Right atrium auricular region (tissue), 2 donors: ENCODE measurements at regions not wholly inside any gene's neighbourhood (a gene's known extent, or its start where the extent isn't known, plus 50 kb on each side); places are given as distances from the start of the nearest gene placed in this dataset.
A peak's percentile ranks its signal among the peaks of the same experiment; 100 is the strongest.

Experiments
- DNase-seq: peaks from one replicate; pipeline ENCODE4 v3.0.0-alpha.2; 2019; ENCODE audit warnings: low spot score
- H3K27ac ChIP-seq, 2 donors: fragments of 200-600 bp; sonication (generic); 1 replicate in 1 of 2; 2 replicates in 1 of 2; pipeline ENCODE4 v1.5.1; 2016 to 2019
- H3K27me3 ChIP-seq, 2 donors: fragments of 200-600 bp; sonication (generic); one replicate each; pipeline versions ENCODE4 v1.5.1 to v1.6.0; 2017 to 2019
- H3K36me3 ChIP-seq: fragments of 200-600 bp; sonication (generic); one replicate; pipeline ENCODE4 v1.5.1; 2016
- H3K4me1 ChIP-seq, 2 donors: fragments of 200-600 bp; sonication (generic); one replicate each; pipeline versions ENCODE4 v1.5.1 to v1.6.0; 2017 to 2019
- H3K4me3 ChIP-seq, 2 donors: fragments of 200-600 bp; sonication (generic); 1 replicate in 1 of 2; 2 replicates in 1 of 2; pipeline ENCODE4 v1.5.1; 2017 to 2019; ENCODE audit warnings: mild to moderate bottlenecking in 1 of 2, moderate library complexity in 1 of 2
- H3K9me3 ChIP-seq, 2 donors: fragments of 200-600 bp; sonication (generic); one replicate each; pipeline ENCODE4 v1.5.1; 2019
- CTCF ChIP-seq, 2 donors: fragments of 200-600 bp; sonication (generic); IDR thresholded peaks; one replicate each; pipeline ENCODE4 v1.5.1; 2019; ENCODE audit warnings: antibody characterized with exemption in 2 of 2

GRCh38 chr16:64254443-64255367, 867.2 kb downstream of the CDH11 start:
- no peaks in the 10 kb centered on the region for H3K4me1 ChIP-seq
- no peak overlapping the region for H3K27ac ChIP-seq
- no peaks in the 10 kb centered on the region for H3K27me3 ChIP-seq
- DNase-seq: no peak
- no peak overlapping the region for H3K4me3 ChIP-seq
- TF ChIP-seq CTCF (IDR thresholded peaks at IDR 0.05): no peak
- no peaks in the 10 kb centered on the region for H3K9me3 ChIP-seq
- H3K36me3 ChIP-seq: no peaks in the 10 kb centered on the region

- H3K27ac ChIP-seq: no peak overlapping the region
- no peak for TF ChIP-seq CTCF (IDR thresholded peaks at IDR 0.05)
- no peaks in the 10 kb centered on the region for H3K36me3 ChIP-seq
- H3K4me3 ChIP-seq: no peak overlapping the region
- H3K27me3 ChIP-seq: no peaks in the 10 kb centered on the region
- no peaks in the 10 kb centered on the region for H3K4me1 ChIP-seq
- no peaks in the 10 kb centered on the region for H3K9me3 ChIP-seq
- no peak for DNase-seq
These were observed 868.3 kb downstream of the CDH11 start for GRCh38 chr16:64253525-64253924.

- Histone ChIP-seq H3K4me1 (no peaks in the 10 kb centered on the region), H3K27me3 (no peaks in the 10 kb centered on the region), H3K4me3 (no peak overlapping the region), H3K27ac (no peak overlapping the region), H3K36me3 (no peaks in the 10 kb centered on the region), H3K9me3 (no peaks in the 10 kb centered on the region)
- no peak for DNase-seq
- no peak for TF ChIP-seq CTCF (IDR thresholded peaks at IDR 0.05)
These were observed 868.8 kb downstream of the CDH11 start for GRCh38 chr16:64253096-64253495.

- Histone ChIP-seq H3K36me3 (no peaks in the 10 kb centered on the region), H3K27ac (peak overlapping the region in 1 of 2 donors; percentile 51), H3K4me1 (no peaks in the 10 kb centered on the region), H3K9me3 (no peaks in the 10 kb centered on the region), H3K4me3 (no peak overlapping the region), H3K27me3 (no peaks in the 10 kb centered on the region)
- DNase-seq: no peak
- TF ChIP-seq CTCF (IDR thresholded peaks at IDR 0.05): no peak
These were observed 870.1 kb downstream of the CDH11 start for GRCh38 chr16:64251742-64252141.

GRCh38 chr16:64250866-64251265, 871.0 kb downstream of the CDH11 start:
- Histone ChIP-seq H3K4me1 (no peaks in the 10 kb centered on the region), H3K27ac (peak overlapping the region in 1 of 2 donors; percentile 51)

More at GRCh38 chr16:64250866-64251265, 871.0 kb downstream of the CDH11 start:
- no peaks in the 10 kb centered on the region for H3K27me3 ChIP-seq
- no peak overlapping the region for H3K4me3 ChIP-seq
- no peak for DNase-seq
- TF ChIP-seq CTCF (IDR thresholded peaks at IDR 0.05): no peak
- no peaks in the 10 kb centered on the region for H3K9me3 ChIP-seq
- H3K36me3 ChIP-seq: no peaks in the 10 kb centered on the region
